Colonic mucosa (tissue), 4 donors: ENCODE measurements at regions not wholly inside any gene's neighbourhood (a gene's known extent, or its start where the extent isn't known, plus 50 kb on each side); places are given as distances from the start of the nearest gene placed in this dataset.

ENCODE experiments used
- DNase-seq: peaks from one replicate; pipeline ENCODE4 v3.0.0-alpha.2; 2020
- H3K27ac ChIP-seq: fragments of 200-600 bp; one replicate; pipeline ENCODE4 v1.8.0; 2021
- H3K27me3 ChIP-seq: fragments of 200-600 bp; one replicate; pipeline ENCODE4 v1.8.0; 2021
- H3K36me3 ChIP-seq: fragments of 200-600 bp; one replicate; pipeline ENCODE4 v1.8.0; 2021
- H3K4me1 ChIP-seq: fragments of 200-600 bp; one replicate; pipeline ENCODE4 v1.8.0; 2021; ENCODE audit warnings: mild to moderate bottlenecking
- H3K4me3 ChIP-seq: fragments of 200-600 bp; one replicate; pipeline ENCODE4 v1.8.0; 2021
- H3K9ac ChIP-seq, 2 donors: one replicate each; pipeline ENCODE4 v1.7.0; 2013; ENCODE audit warnings: control low read depth in 2 of 2, low read depth in 2 of 2, low read length in 2 of 2
- H3K9me3 ChIP-seq: fragments of 200-600 bp; one replicate; pipeline ENCODE4 v1.8.0; 2021
- intact Hi-C: fragments of 100-400 bp; cut with DNase I; formaldehyde crosslinking; loops from one replicate; pipeline ENCODE4 v1.14.1; 2022
- TF ChIP-seq, protein P1 (sequence below): fragments of 200-600 bp; IDR thresholded peaks from one replicate; pipeline ENCODE4 v1.8.0; 2022; ENCODE audit warnings: antibody characterized with exemption, mild to moderate bottlenecking
- donor health status: healthy.
- donor health status: DM: no; HTN: no; CAD: no.
- donor health status: DM: no; HTN: no; CAD: no.

GRCh38 chr4:63817196-63817865 is 591.9 kb downstream of the TECRL start:
- Histone ChIP-seq H3K9me3 (no peaks in the 10 kb centered on the region), H3K4me1 (no peaks in the 10 kb centered on the region), H3K27me3 (no peaks in the 10 kb centered on the region), H3K9ac (no peak overlapping the region), H3K27ac (no peak overlapping the region), H3K36me3 (no peaks in the 10 kb centered on the region), H3K4me3 (no peak overlapping the region)
- DNase-seq: no peak
- TF ChIP-seq, protein P1, sequence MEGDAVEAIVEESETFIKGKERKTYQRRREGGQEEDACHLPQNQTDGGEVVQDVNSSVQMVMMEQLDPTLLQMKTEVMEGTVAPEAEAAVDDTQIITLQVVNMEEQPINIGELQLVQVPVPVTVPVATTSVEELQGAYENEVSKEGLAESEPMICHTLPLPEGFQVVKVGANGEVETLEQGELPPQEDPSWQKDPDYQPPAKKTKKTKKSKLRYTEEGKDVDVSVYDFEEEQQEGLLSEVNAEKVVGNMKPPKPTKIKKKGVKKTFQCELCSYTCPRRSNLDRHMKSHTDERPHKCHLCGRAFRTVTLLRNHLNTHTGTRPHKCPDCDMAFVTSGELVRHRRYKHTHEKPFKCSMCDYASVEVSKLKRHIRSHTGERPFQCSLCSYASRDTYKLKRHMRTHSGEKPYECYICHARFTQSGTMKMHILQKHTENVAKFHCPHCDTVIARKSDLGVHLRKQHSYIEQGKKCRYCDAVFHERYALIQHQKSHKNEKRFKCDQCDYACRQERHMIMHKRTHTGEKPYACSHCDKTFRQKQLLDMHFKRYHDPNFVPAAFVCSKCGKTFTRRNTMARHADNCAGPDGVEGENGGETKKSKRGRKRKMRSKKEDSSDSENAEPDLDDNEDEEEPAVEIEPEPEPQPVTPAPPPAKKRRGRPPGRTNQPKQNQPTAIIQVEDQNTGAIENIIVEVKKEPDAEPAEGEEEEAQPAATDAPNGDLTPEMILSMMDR: no peak
- intact Hi-C loops: no loop called here

GRCh38 chr4:63814171-63814964 is 594.9 kb downstream of the TECRL start:
- Histone ChIP-seq H3K4me3 (no peak overlapping the region), H3K4me1 (no peaks in the 10 kb centered on the region), H3K27ac (no peak overlapping the region), H3K9me3 (no peaks in the 10 kb centered on the region), H3K36me3 (no peaks in the 10 kb centered on the region), H3K9ac (no peak overlapping the region), H3K27me3 (no peaks in the 10 kb centered on the region)
- TF ChIP-seq, protein P1: no peak
- intact Hi-C loops: no loop called here
- DNase-seq: no peak

- no peaks in the 10 kb centered on the region for H3K36me3 ChIP-seq
- no peak overlapping the region for H3K9ac ChIP-seq
- no peak for DNase-seq
- TF ChIP-seq, protein P1: no peak
- intact Hi-C loops: no loop called here
- H3K27ac ChIP-seq: no peak overlapping the region
- H3K9me3 ChIP-seq: no peaks in the 10 kb centered on the region
- no peaks in the 10 kb centered on the region for H3K27me3 ChIP-seq
- no peak overlapping the region for H3K4me3 ChIP-seq
- H3K4me1 ChIP-seq: no peaks in the 10 kb centered on the region
These were observed 610.1 kb downstream of the TECRL start for GRCh38 chr4:63799166-63799565.

DNA sequence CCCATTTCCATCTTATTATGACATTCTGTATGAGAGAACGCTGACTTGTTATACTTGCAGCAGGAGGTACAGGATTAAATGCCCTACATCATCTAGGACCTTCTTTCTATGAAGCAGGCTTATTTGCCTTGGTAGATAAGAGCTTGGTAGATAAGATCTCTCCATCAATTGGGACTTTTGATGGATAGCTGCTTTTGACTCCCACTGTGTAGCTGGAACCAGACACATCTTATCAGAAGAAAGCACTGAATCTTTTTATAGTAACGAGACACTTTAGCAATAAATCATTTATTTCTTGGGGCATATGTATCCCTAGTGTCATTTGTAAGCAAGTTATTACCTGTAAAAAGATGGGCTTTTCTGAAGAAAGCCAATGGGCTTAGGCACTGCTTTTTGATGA is 613.9 kb downstream of the TECRL start:
- Histone ChIP-seq H3K27me3 (no peaks in the 10 kb centered on the region), H3K27ac (no peak overlapping the region), H3K4me3 (no peak overlapping the region), H3K9me3 (no peaks in the 10 kb centered on the region), H3K9ac (no peak overlapping the region), H3K4me1 (no peaks in the 10 kb centered on the region), H3K36me3 (no peaks in the 10 kb centered on the region)
- no peak for DNase-seq
- intact Hi-C loops: no loop called here
- TF ChIP-seq, protein P1: no peak

DNA sequence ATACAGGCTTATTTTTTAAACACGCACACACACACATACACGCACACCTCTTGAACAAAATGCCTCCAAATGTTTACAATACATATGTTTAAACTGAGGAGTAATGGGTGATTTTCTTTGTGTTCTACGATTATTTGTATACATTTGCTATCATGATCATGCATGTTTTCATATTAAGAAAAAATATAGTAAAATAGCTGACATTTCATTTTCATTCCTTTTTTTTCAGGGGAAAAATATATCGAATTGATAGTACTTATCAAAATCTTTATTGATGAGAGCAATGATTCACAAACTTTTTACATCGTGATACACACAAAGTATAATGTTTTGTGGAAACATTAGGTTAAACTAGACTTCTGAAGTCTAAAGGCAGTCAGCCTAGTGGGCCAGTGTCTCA is 618.9 kb downstream of the TECRL start:
- Histone ChIP-seq H3K9ac (no peak overlapping the region), H3K9me3 (no peaks in the 10 kb centered on the region), H3K27me3 (no peaks in the 10 kb centered on the region), H3K36me3 (no peaks in the 10 kb centered on the region), H3K27ac (no peak overlapping the region), H3K4me1 (no peaks in the 10 kb centered on the region), H3K4me3 (no peak overlapping the region)
- intact Hi-C loops: no loop called here
- TF ChIP-seq, protein P1: no peak
- no peak for DNase-seq
